Ishikawa (cell line): ENCODE measurements at regions not wholly inside any gene's neighbourhood (a gene's known extent, or its start where the extent isn't known, plus 50 kb on each side); places are given as distances from the start of the nearest gene placed in this dataset.

Source experiments
- CEBPB ChIP-seq: IDR thresholded peaks from 2 replicates; pipeline ENCODE4 v1.6.1; 2012
- EGR1 ChIP-seq: IDR thresholded peaks from 2 replicates; pipeline ENCODE4 v1.6.1; 2012
- EP300 ChIP-seq: IDR thresholded peaks from 2 replicates; pipeline ENCODE4 v1.6.1; 2012; ENCODE audit warnings: borderline replicate concordance
- RAD21 ChIP-seq: IDR thresholded peaks from 2 replicates; pipeline ENCODE4 v1.6.1; 2012; ENCODE audit warnings: low read depth
- TAF1 ChIP-seq: IDR thresholded peaks from 2 replicates; pipeline ENCODE4 v1.6.1; 2012; ENCODE audit warnings: low read depth, mild to moderate bottlenecking
- YY1 ChIP-seq: IDR thresholded peaks from 2 replicates; pipeline ENCODE4 v1.6.1; 2012; ENCODE audit warnings: low read depth
- ZBTB7A ChIP-seq: IDR thresholded peaks from 2 replicates; pipeline ENCODE4 v1.6.1; 2012; ENCODE audit warnings: low read depth

DNA sequence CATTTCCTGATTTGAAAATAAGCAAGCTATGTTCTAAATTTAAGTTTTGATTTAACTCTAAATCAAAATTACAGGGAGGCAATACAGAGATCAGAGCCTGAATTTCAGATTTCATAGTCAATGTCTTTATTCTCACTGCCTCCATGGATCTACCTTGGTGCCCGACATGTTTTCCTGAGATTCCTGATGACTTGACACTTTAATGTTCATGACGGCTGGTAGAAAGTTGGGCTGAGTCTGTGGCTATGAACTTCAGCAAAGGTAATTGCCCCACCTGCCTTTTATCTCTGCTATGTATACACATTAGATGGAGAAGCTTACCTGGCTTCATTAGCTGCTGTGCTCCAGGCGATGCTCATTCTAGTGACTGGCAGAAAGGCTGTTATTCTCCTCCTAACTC is 1390.5 kb upstream of the CELF4 start:
- TF ChIP-seq YY1: no peak
- no peak for TF ChIP-seq CEBPB
- no peak for TF ChIP-seq EP300
- no peak for TF ChIP-seq RAD21
- TF ChIP-seq EGR1: no peak
- TF ChIP-seq TAF1: no peak
- no peak for TF ChIP-seq ZBTB7A
